Esophagus muscularis mucosa (tissue), 3 donors: ENCODE measurements at regions not wholly inside any gene's neighbourhood (a gene's known extent, or its start where the extent isn't known, plus 50 kb on each side); places are given as distances from the start of the nearest gene placed in this dataset.
"Not testable (repeated sequence)": the region's sequence is repeated elsewhere in the genome, so short reads cannot be mapped to it uniquely, and the experiment has no call there.

Source experiments
- CTCF ChIP-seq, 3 experiments: fragments of 200-600 bp in 2 of 3; fragments of 450-650 bp in 1 of 3; sonication (generic) in 2 of 3; IDR thresholded peaks; one replicate each; pipeline ENCODE4 v1.5.1; 2017 to 2019; ENCODE audit warnings: antibody characterized with exemption in 3 of 3, mild to moderate bottlenecking in 2 of 3, moderate library complexity in 1 of 3
- POLR2A ChIP-seq: fragments of 450-650 bp; IDR thresholded peaks from one replicate; pipeline ENCODE4 v1.6.1; 2017; ENCODE audit warnings: antibody characterized with exemption, moderate library complexity, mild to moderate bottlenecking, low read depth
- POLR2AphosphoS5 ChIP-seq, 2 donors: sonication (generic); formaldehyde crosslinking; IDR thresholded peaks; one replicate each; pipeline ENCODE4 v1.6.1; 2017; ENCODE audit warnings: antibody characterized with exemption in 2 of 2

DNA sequence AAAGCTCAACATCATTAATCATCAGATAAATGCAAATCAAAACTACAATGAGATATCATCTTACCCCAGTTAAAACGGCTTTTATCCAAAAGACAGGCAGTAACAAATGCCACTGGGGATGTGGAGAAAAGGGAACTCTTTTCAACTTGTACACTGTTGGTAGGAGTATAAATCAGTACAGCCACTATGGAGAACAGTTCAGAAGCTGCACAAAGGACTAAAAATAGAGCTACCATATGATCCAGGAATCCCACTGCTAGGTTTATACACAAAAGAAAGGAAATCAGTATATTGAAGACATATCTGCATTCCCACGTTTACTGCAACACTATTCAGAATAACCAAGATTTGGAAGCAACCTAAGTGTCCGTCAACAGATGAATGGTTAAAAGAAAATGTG lies 69.3 kb upstream of the PDHA2 start:
- TF ChIP-seq CTCF (IDR thresholded peaks at IDR 0.05); POLR2AphosphoS5 (IDR thresholded peaks at IDR 0.05); POLR2A: not testable (repeated sequence)
